Liver (tissue), 8 donors: ENCODE measurements at regions not wholly inside any gene's neighbourhood (a gene's known extent, or its start where the extent isn't known, plus 50 kb on each side); places are given as distances from the start of the nearest gene placed in this dataset.

ENCODE experiments used
- DNase-seq: peaks from one replicate; pipeline ENCODE4 v3.0.0-alpha.2; 2017; ENCODE audit warnings: low spot score
- H3K27ac ChIP-seq, 2 donors: one replicate each; pipeline ENCODE4 v1.7.0; 2013; ENCODE audit warnings: inconsistent platforms in 2 of 2, low read length in 2 of 2, control low read depth in 1 of 2, low read depth in 1 of 2, mild to moderate bottlenecking in 1 of 2
- H3K27me3 ChIP-seq, 4 donors: one replicate each; pipeline versions ENCODE4 v1.6.1 to v1.7.0; 2013; ENCODE audit warnings: low read length in 3 of 4, inconsistent platforms in 1 of 4, mild to moderate bottlenecking in 1 of 4, moderate library complexity in 1 of 4; ENCODE audit not compliant: control insufficient read depth in 4 of 4, insufficient read depth in 4 of 4
- H3K36me3 ChIP-seq, 4 donors: one replicate each; pipeline versions ENCODE4 v1.6.1 to v1.7.0; 2013; ENCODE audit warnings: low read length in 3 of 4, mild to moderate bottlenecking in 3 of 4, low read depth in 1 of 4, moderate library complexity in 1 of 4; ENCODE audit not compliant: control insufficient read depth in 4 of 4, insufficient read depth in 3 of 4
- H3K4me1 ChIP-seq, 4 donors: one replicate each; pipeline versions ENCODE4 v1.6.1 to v1.7.0; 2013; ENCODE audit warnings: low read length in 3 of 4, mild to moderate bottlenecking in 3 of 4, moderate library complexity in 1 of 4; ENCODE audit not compliant: control insufficient read depth in 4 of 4, insufficient read depth in 4 of 4
- H3K4me3 ChIP-seq, 3 donors: one replicate each; pipeline versions ENCODE4 v1.6.1 to v1.7.0; 2013; ENCODE audit warnings: low read length in 3 of 3, control low read depth in 1 of 3, low read depth in 1 of 3, mild to moderate bottlenecking in 1 of 3
- H3K9ac ChIP-seq, 2 donors: one replicate each; pipeline ENCODE4 v1.7.0; 2013; ENCODE audit warnings: low read length in 2 of 2, mild to moderate bottlenecking in 2 of 2, moderate library complexity in 2 of 2, control low read depth in 1 of 2, low read depth in 1 of 2
- H3K9me3 ChIP-seq, 4 donors: one replicate each; pipeline versions ENCODE4 v1.6.1 to v1.7.0; 2013; ENCODE audit warnings: low read length in 3 of 4; ENCODE audit not compliant: control insufficient read depth in 4 of 4
- ATF3 ChIP-seq: IDR thresholded peaks from 2 replicates; pipeline ENCODE4 v1.6.1; 2016; ENCODE audit warnings: antibody characterized with exemption
- CTCF ChIP-seq: fragments of 150-350 bp; IDR thresholded peaks from 2 replicates; pipeline ENCODE4 v1.5.1; 2017; ENCODE audit warnings: improper control_type of control experiment, low read depth, low read length; ENCODE audit not compliant: missing input control
- EGR1 ChIP-seq, 2 donors: IDR thresholded peaks; 2 replicates each; pipeline ENCODE4 v1.6.1; 2016 to 2018; ENCODE audit warnings: antibody characterized with exemption in 2 of 2, low read depth in 2 of 2
- FOXA1 ChIP-seq: IDR thresholded peaks from 2 replicates; pipeline ENCODE4 v1.6.1; 2016; ENCODE audit warnings: antibody characterized with exemption
- FOXA2 ChIP-seq: IDR thresholded peaks from 2 replicates; pipeline ENCODE4 v1.6.1; 2016; ENCODE audit warnings: antibody characterized with exemption
- GABPA ChIP-seq, 2 donors: IDR thresholded peaks in 1 of 2; conservative IDR thresholded peaks in 1 of 2; 2 replicates each; pipeline ENCODE4 v1.6.1; 2016; ENCODE audit warnings: antibody characterized with exemption in 2 of 2, mild to moderate bottlenecking in 1 of 2, moderate library complexity in 1 of 2
- HNF4A ChIP-seq, 2 donors: conservative IDR thresholded peaks; 2 replicates each; pipeline ENCODE4 v1.6.1; 2016; ENCODE audit warnings: antibody characterized with exemption in 2 of 2, mild to moderate bottlenecking in 2 of 2
- HNF4G ChIP-seq: IDR thresholded peaks from 2 replicates; pipeline ENCODE4 v1.6.1; 2016; ENCODE audit warnings: antibody characterized with exemption
- JUND ChIP-seq, 2 donors: IDR thresholded peaks; 2 replicates each; pipeline ENCODE4 v1.6.1; 2016; ENCODE audit warnings: antibody characterized with exemption in 2 of 2
- MAX ChIP-seq: IDR thresholded peaks from 2 replicates; pipeline ENCODE4 v1.6.1; 2016; ENCODE audit warnings: antibody characterized with exemption
- NR2F2 ChIP-seq: IDR thresholded peaks from 2 replicates; pipeline ENCODE4 v1.6.1; 2016; ENCODE audit warnings: antibody characterized with exemption
- RAD21 ChIP-seq, 2 donors: IDR thresholded peaks; 2 replicates each; pipeline ENCODE4 v1.6.1; 2016; ENCODE audit warnings: antibody characterized with exemption in 2 of 2, mild to moderate bottlenecking in 2 of 2
- REST ChIP-seq: IDR thresholded peaks from 2 replicates; pipeline ENCODE4 v1.6.1; 2016; ENCODE audit warnings: antibody characterized with exemption, mild to moderate bottlenecking
- RXRA ChIP-seq, 2 donors: IDR thresholded peaks; 2 replicates each; pipeline ENCODE4 v1.6.1; 2017 to 2018; ENCODE audit warnings: antibody characterized with exemption in 2 of 2, mild to moderate bottlenecking in 1 of 2
- SP1 ChIP-seq: IDR thresholded peaks from 2 replicates; pipeline ENCODE4 v1.6.1; 2018; ENCODE audit warnings: antibody characterized with exemption, mild to moderate bottlenecking
- TAF1 ChIP-seq: conservative IDR thresholded peaks from 2 replicates; pipeline ENCODE4 v1.6.1; 2016; ENCODE audit warnings: antibody characterized with exemption, mild to moderate bottlenecking
- YY1 ChIP-seq: IDR thresholded peaks from 2 replicates; pipeline ENCODE4 v1.6.1; 2016; ENCODE audit warnings: antibody characterized with exemption, mild to moderate bottlenecking
- ZBTB33 ChIP-seq: IDR thresholded peaks from 2 replicates; pipeline ENCODE4 v1.6.1; 2016; ENCODE audit warnings: antibody characterized with exemption
- WGBS: extraction: QIAGEN DNeasy Blood & Tissue Kit; methylation state at CpG from one replicate; pipeline ENCODE4 v1.1.7; 2013; 5-methylcytosine and 5-hydroxymethylcytosine counted together
- donor health status: healthy.
- donor health status: healthy.
- donor health status: healthy.
- donor health status: healthy.
- donor health status: healthy.

- no peak for TF ChIP-seq GABPA (IDR thresholded peaks at IDR 0.05 in 1 of 2, conservative IDR thresholded peaks at IDR 0.05 in 1 of 2)
- TF ChIP-seq NR2F2: no peak
- TF ChIP-seq CTCF: no peak
- no peak for TF ChIP-seq FOXA1
- no peak for TF ChIP-seq HNF4A (conservative IDR thresholded peaks at IDR 0.05)
Observed at GRCh38 chr1:219085988-219086387, 87.7 kb upstream of the LYPLAL1 start (continued).

- 94% methylated on average over 1 of the region's 1 CpG for WGBS
- Histone ChIP-seq H3K4me1 (peaks cover 0 to 1% (median 0%) of the 10 kb centered on the region in 4 donors), H3K9me3 (no peaks in the 10 kb centered on the region), H3K27ac (no peak overlapping the region), H3K36me3 (no peaks in the 10 kb centered on the region), H3K9ac (no peak overlapping the region), H3K4me3 (no peak overlapping the region), H3K27me3 (no peaks in the 10 kb centered on the region)
- TF ChIP-seq SP1 (no peak), HNF4G (no peak), ZBTB33 (no peak), YY1 (no peak), RXRA (IDR thresholded peaks at IDR 0.05) (no peak), FOXA2 (no peak), TAF1 (no peak), FOXA1 (no peak), NR2F2 (no peak), GABPA (IDR thresholded peaks at IDR 0.05 in 1 of 2, conservative IDR thresholded peaks at IDR 0.05 in 1 of 2) (no peak), HNF4A (conservative IDR thresholded peaks at IDR 0.05) (no peak), REST (no peak), RAD21 (IDR thresholded peaks at IDR 0.05) (no peak), CTCF (no peak), MAX (no peak), JUND (IDR thresholded peaks at IDR 0.05) (no peak), ATF3 (no peak), EGR1 (IDR thresholded peaks at IDR 0.05; ENCODE audit: low read depth in 2 of 2) (no peak)
- no peak for DNase-seq
Observed at GRCh38 chr1:219086956-219087469, 86.7 kb upstream of the LYPLAL1 start.
